OCI-LY7 (cell line): ENCODE measurements at regions not wholly inside any gene's neighbourhood (a gene's known extent, or its start where the extent isn't known, plus 50 kb on each side); places are given as distances from the start of the nearest gene placed in this dataset.

Experiments
- BruUV-seq: library from RNA; stranded (reverse); fragments of 400-500 nt; replicated peaks from 2 replicates; lab custom pipeline; 2021; lab: Mats Ljungman, UMichigan
- CTCF ChIA-PET: fragments of 300-600 bp; sonication (Branson Sonifier 250); formaldehyde crosslinking; loops from one replicate; lab custom pipeline; 2022; ENCODE audit warnings: antibody characterized with exemption; ENCODE audit not compliant: unreplicated experiment; lab: Charles Lee
- POLR2A ChIA-PET: fragments of 300-600 bp; sonication (Branson Sonifier 250); formaldehyde crosslinking; loops from one replicate; lab custom pipeline; 2022; ENCODE audit warnings: antibody characterized with exemption; lab: Charles Lee
- DNase-seq: peaks from one replicate; pipeline ENCODE4 v3.0.0-alpha.2; 2015; ENCODE audit warnings: low spot score
- H2AFZ ChIP-seq: fragments of 200-600 bp; sonication (generic), shearing (Covaris generic); 2 replicates; pipeline ENCODE4 v1.6.1; 2014; ENCODE audit warnings: mild to moderate bottlenecking, antibody characterized with exemption, low read length, moderate library complexity
- H3K27ac ChIP-seq: fragments of 200-600 bp; sonication (generic); 2 replicates; pipeline ENCODE4 v1.5.1; 2014; ENCODE audit warnings: mixed run types, low read depth, mild to moderate bottlenecking, moderate library complexity, low read length, inconsistent platforms; ENCODE audit not compliant: poor library complexity, severe bottlenecking
- H3K36me3 ChIP-seq: fragments of 200-600 bp; sonication (generic); 2 replicates; pipeline ENCODE4 v1.6.1; 2014; ENCODE audit warnings: mild to moderate bottlenecking, antibody characterized with exemption, low read length, moderate library complexity, mixed read lengths; ENCODE audit not compliant: insufficient read depth
- H3K4me1 ChIP-seq: fragments of 200-600 bp; sonication (generic); 2 replicates; pipeline ENCODE4 v1.5.1; 2014; ENCODE audit warnings: mild to moderate bottlenecking, low read length; ENCODE audit not compliant: insufficient read depth, poor library complexity, severe bottlenecking
- H3K4me2 ChIP-seq: fragments of 200-600 bp; sonication (generic); 2 replicates; pipeline ENCODE4 v1.6.1; 2014; ENCODE audit warnings: mild to moderate bottlenecking, low read length
- H3K4me3 ChIP-seq: fragments of 200-600 bp; sonication (generic); 2 replicates; pipeline ENCODE4 v1.5.1; 2014; ENCODE audit warnings: mild to moderate bottlenecking, low read depth, low read length; ENCODE audit not compliant: poor library complexity, severe bottlenecking
- H3K79me2 ChIP-seq: fragments of 200-600 bp; sonication (generic); 2 replicates; pipeline ENCODE4 v1.6.1; 2016; ENCODE audit warnings: low read depth, mild to moderate bottlenecking, low read length, moderate library complexity, mixed read lengths; ENCODE audit not compliant: insufficient read depth
- H3K9me2 ChIP-seq: fragments of 200-600 bp; sonication (generic); 2 replicates; pipeline ENCODE4 v1.6.1; 2016; ENCODE audit warnings: mild to moderate bottlenecking, low read length, mixed read lengths; ENCODE audit not compliant: insufficient read depth
- H3K9me3 ChIP-seq: fragments of 200-600 bp; sonication (generic); 2 replicates; pipeline ENCODE4 v1.6.1; 2014; ENCODE audit warnings: mild to moderate bottlenecking, mixed run types, low read length, mixed read lengths
- H4K20me1 ChIP-seq: fragments of 200-600 bp; sonication (generic); 2 replicates; pipeline ENCODE4 v1.6.1; 2014; ENCODE audit warnings: mild to moderate bottlenecking, antibody characterized with exemption, low read length, moderate library complexity, mixed read lengths; ENCODE audit not compliant: insufficient read depth
- EZH2phosphoT487 ChIP-seq: fragments of 200-600 bp; sonication (generic); IDR thresholded peaks from 2 replicates; pipeline ENCODE4 v1.6.1; 2018; ENCODE audit warnings: low read depth, borderline replicate concordance, mild to moderate bottlenecking, mixed run types, antibody characterized with exemption, low read length, moderate library complexity, mixed read lengths
- intact Hi-C: fragments of 100-400 bp; cut with micrococcal nuclease; formaldehyde crosslinking; loops from one replicate; pipeline ENCODE4 v1.10.0; 2022; ENCODE audit not compliant: unreplicated experiment
- TF ChIP-seq, protein P1 (sequence below): fragments of 200-600 bp; sonication (generic); conservative IDR thresholded peaks from 2 replicates; pipeline ENCODE4 v1.5.1; 2014; ENCODE audit warnings: mild to moderate bottlenecking, antibody characterized with exemption, low read length, moderate library complexity, mixed read lengths

DNA sequence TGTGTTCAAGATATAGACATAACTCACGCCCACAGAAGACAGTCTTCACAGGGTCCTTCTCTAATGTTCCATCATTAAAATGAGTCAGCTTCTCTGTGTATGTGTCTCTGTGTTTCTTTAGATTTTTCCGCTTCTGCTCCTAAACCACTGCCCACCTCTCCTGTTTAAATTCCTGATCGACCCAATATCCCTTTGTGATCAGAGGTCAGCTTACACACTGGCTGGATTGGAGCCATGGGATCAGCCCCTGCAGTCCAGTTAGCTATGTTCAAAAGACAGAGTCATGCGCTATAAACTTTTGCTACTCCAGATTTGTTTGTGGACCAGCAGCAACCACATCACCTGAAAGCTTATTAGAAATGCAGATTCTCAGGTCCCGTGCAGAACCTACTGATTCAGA is 229.2 kb downstream of the C1D start:
- Histone ChIP-seq H4K20me1 (no peaks in the 10 kb centered on the region), H3K9me2 (no peaks in the 10 kb centered on the region), H3K36me3 (no peaks in the 10 kb centered on the region), H2AFZ (no peak overlapping the region), H3K79me2 (no peaks in the 10 kb centered on the region), H3K4me2 (no peak overlapping the region), H3K4me1 (no peaks in the 10 kb centered on the region), H3K27ac (no peak overlapping the region), H3K9me3 (no peaks in the 10 kb centered on the region), H3K4me3 (no peak overlapping the region)
- no peak for DNase-seq
- ChIA-PET CTCF (no interaction called here), POLR2A (no interaction called here)
- TF ChIP-seq, protein P1, sequence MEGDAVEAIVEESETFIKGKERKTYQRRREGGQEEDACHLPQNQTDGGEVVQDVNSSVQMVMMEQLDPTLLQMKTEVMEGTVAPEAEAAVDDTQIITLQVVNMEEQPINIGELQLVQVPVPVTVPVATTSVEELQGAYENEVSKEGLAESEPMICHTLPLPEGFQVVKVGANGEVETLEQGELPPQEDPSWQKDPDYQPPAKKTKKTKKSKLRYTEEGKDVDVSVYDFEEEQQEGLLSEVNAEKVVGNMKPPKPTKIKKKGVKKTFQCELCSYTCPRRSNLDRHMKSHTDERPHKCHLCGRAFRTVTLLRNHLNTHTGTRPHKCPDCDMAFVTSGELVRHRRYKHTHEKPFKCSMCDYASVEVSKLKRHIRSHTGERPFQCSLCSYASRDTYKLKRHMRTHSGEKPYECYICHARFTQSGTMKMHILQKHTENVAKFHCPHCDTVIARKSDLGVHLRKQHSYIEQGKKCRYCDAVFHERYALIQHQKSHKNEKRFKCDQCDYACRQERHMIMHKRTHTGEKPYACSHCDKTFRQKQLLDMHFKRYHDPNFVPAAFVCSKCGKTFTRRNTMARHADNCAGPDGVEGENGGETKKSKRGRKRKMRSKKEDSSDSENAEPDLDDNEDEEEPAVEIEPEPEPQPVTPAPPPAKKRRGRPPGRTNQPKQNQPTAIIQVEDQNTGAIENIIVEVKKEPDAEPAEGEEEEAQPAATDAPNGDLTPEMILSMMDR = no peak
- TF ChIP-seq EZH2phosphoT487 = no peak
- intact Hi-C loops = no loop called here
- no TSS peak for BruUV-seq

DNA sequence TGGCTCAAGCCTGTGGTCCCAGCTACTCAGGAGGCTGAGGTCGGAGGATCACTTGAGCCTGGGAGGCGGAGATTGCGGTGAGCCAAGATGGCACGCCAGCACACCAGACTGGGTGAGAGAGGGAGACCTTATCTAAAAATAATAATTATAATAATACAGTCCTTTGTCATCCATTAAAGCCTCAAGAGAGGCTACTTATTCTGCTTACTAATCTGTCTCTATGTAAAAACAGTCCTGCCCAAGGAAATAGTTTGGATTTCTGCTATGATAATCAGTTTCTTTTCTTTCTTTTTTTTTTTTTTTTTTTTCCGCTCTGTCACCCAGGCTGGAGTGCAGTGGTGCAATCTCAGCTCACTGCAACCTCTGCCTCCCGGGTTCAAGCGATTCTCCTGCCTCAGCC is 228.3 kb downstream of the C1D start:
- Histone ChIP-seq H3K79me2 (no peaks in the 10 kb centered on the region), H2AFZ (no peak overlapping the region), H3K4me2 (no peak overlapping the region), H3K27ac (no peak overlapping the region), H3K4me1 (no peaks in the 10 kb centered on the region), H4K20me1 (no peaks in the 10 kb centered on the region), H3K4me3 (no peak overlapping the region), H3K36me3 (no peaks in the 10 kb centered on the region), H3K9me3 (no peaks in the 10 kb centered on the region), H3K9me2 (no peaks in the 10 kb centered on the region)
- DNase-seq = no peak
- no TSS peak for BruUV-seq
- ChIA-PET CTCF (no interaction called here), POLR2A (no interaction called here)
- no peak for TF ChIP-seq EZH2phosphoT487
- TF ChIP-seq, protein P1 = no peak
- intact Hi-C loops = no loop called here

DNA sequence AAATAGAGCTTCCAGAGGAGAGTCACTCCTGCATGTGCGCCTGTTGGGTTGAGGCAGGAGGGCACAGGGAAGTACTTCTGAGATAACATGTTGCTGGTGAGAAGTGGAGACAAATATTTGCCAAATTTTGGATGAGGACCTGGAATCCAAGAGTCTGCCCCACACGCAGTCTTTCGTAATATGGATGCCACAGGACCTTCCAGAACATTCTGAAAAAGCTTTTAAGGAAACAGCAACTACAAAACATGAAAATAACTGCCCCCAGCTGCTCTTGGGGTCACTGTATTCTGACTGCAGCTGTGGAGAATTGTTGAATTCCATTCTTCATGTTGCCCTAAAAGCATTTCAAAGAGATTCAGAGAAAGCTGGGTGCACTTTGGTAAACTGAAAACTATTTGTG is 227.5 kb downstream of the C1D start:
- POLR2A ChIA-PET = interaction anchor here (0.6 kb wide), 1 partner anchor 412 kb away, joined by 3 read pairs; no protein-coding TSS in a partner anchor
- Histone ChIP-seq H3K79me2 (no peaks in the 10 kb centered on the region), H3K9me2 (no peaks in the 10 kb centered on the region), H3K36me3 (no peaks in the 10 kb centered on the region), H3K4me1 (no peaks in the 10 kb centered on the region), H3K27ac (no peak overlapping the region), H4K20me1 (no peaks in the 10 kb centered on the region), H3K9me3 (no peaks in the 10 kb centered on the region), H3K4me3 (no peak overlapping the region), H3K4me2 (no peak overlapping the region), H2AFZ (no peak overlapping the region)
- intact Hi-C loops = no loop called here
- CTCF ChIA-PET = no interaction called here
- no peak for DNase-seq
- no peak for TF ChIP-seq EZH2phosphoT487
- TF ChIP-seq, protein P1 = no peak
- no TSS peak for BruUV-seq
